OCI-LY3 (cell line): ENCODE measurements at regions not wholly inside any gene's neighbourhood (a gene's known extent, or its start where the extent isn't known, plus 50 kb on each side); places are given as distances from the start of the nearest gene placed in this dataset.

Experiments used
- H2AFZ ChIP-seq: fragments of 200-600, 300-600 bp; shearing (Covaris generic); 2 replicates; pipeline ENCODE4 v1.6.0; 2014; ENCODE audit warnings: antibody characterized with exemption, low read depth, low read length
- H3K27ac ChIP-seq: fragments of 200-600, 300-600 bp; sonication (generic); 2 replicates; pipeline ENCODE4 v1.5.1; 2014; ENCODE audit warnings: mild to moderate bottlenecking, low read length, moderate library complexity, mixed read lengths
- H3K27me3 ChIP-seq: fragments of 200-600, 300-600 bp; sonication (generic); 2 replicates; pipeline ENCODE4 v1.6.1; 2014; ENCODE audit warnings: low read depth, low read length, mixed read lengths
- H3K36me3 ChIP-seq: fragments of 200-600, 300-600 bp; sonication (generic); replicated peaks from 2 replicates; pipeline ENCODE3; 2014; ENCODE audit warnings: low read depth, low read length, mixed read lengths
- H3K4me1 ChIP-seq: fragments of 300-600, 200-600 bp; sonication (generic); 2 replicates; pipeline ENCODE4 v1.6.1; 2014; ENCODE audit warnings: low read length, mixed read lengths
- H3K4me2 ChIP-seq: fragments of 200-600, 300-600 bp; sonication (generic); 2 replicates; pipeline ENCODE4 v1.6.1; 2014; ENCODE audit warnings: low read length, mixed read lengths
- H3K4me3 ChIP-seq: fragments of 300-600, 200-600 bp; sonication (generic); 2 replicates; pipeline ENCODE4 v1.5.1; 2014; ENCODE audit warnings: antibody characterized with exemption, mild to moderate bottlenecking, low read length, moderate library complexity
- H3K79me2 ChIP-seq: fragments of 300-600, 200-600 bp; shearing (Covaris generic); 2 replicates; pipeline ENCODE4 v1.6.1; 2014; ENCODE audit warnings: mild to moderate bottlenecking, low read length, mixed read lengths
- H3K9ac ChIP-seq: fragments of 300-600, 200-600 bp; shearing (Covaris generic); 2 replicates; pipeline ENCODE4 v1.6.0; 2014; ENCODE audit warnings: mild to moderate bottlenecking, low read length, moderate library complexity
- H3K9me3 ChIP-seq: fragments of 200-600, 300-600 bp; shearing (Covaris generic); 2 replicates; pipeline ENCODE4 v1.6.1; 2014; ENCODE audit warnings: low read length, mixed read lengths; ENCODE audit not compliant: insufficient read depth
- H4K20me1 ChIP-seq: fragments of 200-600, 300-600 bp; sonication (generic); 2 replicates; pipeline ENCODE4 v1.6.1; 2016; ENCODE audit warnings: low read length, mixed read lengths; ENCODE audit not compliant: insufficient read depth
- CTCF ChIP-seq: fragments of 200-600, 300-600 bp; sonication (generic); IDR thresholded peaks from 2 replicates; pipeline ENCODE4 v1.5.1; 2014; ENCODE audit warnings: antibody characterized with exemption, low read length, low read depth
- EZH2phosphoT487 ChIP-seq: fragments of 200-600 bp; shearing (Covaris generic); IDR thresholded peaks from 2 replicates; pipeline ENCODE4 v1.6.1; 2018; ENCODE audit warnings: antibody characterized with exemption, mixed run types, low read depth

GRCh38 chr1:69502991-69503390 is 64.7 kb upstream of the LRRC7 start:
- H3K27me3 ChIP-seq, result no peaks in the 10 kb centered on the region
- H3K9ac ChIP-seq, result no peak overlapping the region
- no peak overlapping the region for H3K4me3 ChIP-seq
- H3K79me2 ChIP-seq, result no peaks in the 10 kb centered on the region
- no peaks in the 10 kb centered on the region for H3K9me3 ChIP-seq
- no peaks in the 10 kb centered on the region for H3K4me1 ChIP-seq
- H3K36me3 ChIP-seq, result no peaks in the 10 kb centered on the region
- no peak overlapping the region for H2AFZ ChIP-seq
- H4K20me1 ChIP-seq, result no peaks in the 10 kb centered on the region
- 0 out of 2 replicates have a peak overlapping the region, but pooled peaks have one; percentile 3 for H3K4me2 ChIP-seq
- H3K27ac ChIP-seq, result no peak overlapping the region
- TF ChIP-seq CTCF (no peak), EZH2phosphoT487 (no peak)

GRCh38 chr1:69504730-69505252 is 62.9 kb upstream of the LRRC7 start:
- Histone ChIP-seq H3K79me2 (no peaks in the 10 kb centered on the region), H3K27me3 (no peaks in the 10 kb centered on the region), H4K20me1 (no peaks in the 10 kb centered on the region), H3K36me3 (no peaks in the 10 kb centered on the region), H3K9me3 (no peaks in the 10 kb centered on the region), H3K4me2 (no peak overlapping the region), H2AFZ (no peak overlapping the region), H3K4me3 (no peak overlapping the region), H3K9ac (no peak overlapping the region), H3K4me1 (no peaks in the 10 kb centered on the region), H3K27ac (no peak overlapping the region)
- TF ChIP-seq CTCF (no peak), EZH2phosphoT487 (no peak)

GRCh38 chr1:69506311-69506710 is 61.4 kb upstream of the LRRC7 start:
- Histone ChIP-seq H4K20me1 (no peaks in the 10 kb centered on the region), H3K27me3 (no peaks in the 10 kb centered on the region), H2AFZ (no peak overlapping the region), H3K9ac (no peak overlapping the region), H3K27ac (no peak overlapping the region), H3K4me3 (no peak overlapping the region), H3K79me2 (no peaks in the 10 kb centered on the region), H3K4me1 (no peaks in the 10 kb centered on the region), H3K9me3 (no peaks in the 10 kb centered on the region), H3K4me2 (no peak overlapping the region), H3K36me3 (no peaks in the 10 kb centered on the region)
- TF ChIP-seq EZH2phosphoT487 (no peak), CTCF (no peak)

GRCh38 chr1:69506721-69507120 is 61.0 kb upstream of the LRRC7 start:
- no peak overlapping the region for H3K9ac ChIP-seq
- no peak overlapping the region for H2AFZ ChIP-seq
- no peak overlapping the region for H3K4me2 ChIP-seq
- TF ChIP-seq EZH2phosphoT487 (no peak), CTCF (no peak)
- H4K20me1 ChIP-seq, result no peaks in the 10 kb centered on the region
- H3K79me2 ChIP-seq, result no peaks in the 10 kb centered on the region
- no peaks in the 10 kb centered on the region for H3K27me3 ChIP-seq
- no peak overlapping the region for H3K4me3 ChIP-seq
- no peak overlapping the region for H3K27ac ChIP-seq
- H3K4me1 ChIP-seq, result no peaks in the 10 kb centered on the region
- H3K36me3 ChIP-seq, result no peaks in the 10 kb centered on the region
- H3K9me3 ChIP-seq, result no peaks in the 10 kb centered on the region
